GM19452 (cell line): ENCODE measurements at regions not wholly inside any gene's neighbourhood (a gene's known extent, or its start where the extent isn't known, plus 50 kb on each side); places are given as distances from the start of the nearest gene placed in this dataset.

Source experiments
- ATAC-seq: cut with Tn5 transposase; IDR thresholded peaks from one replicate; pipeline ENCODE4 v1.9.1; 2021; ENCODE audit not compliant: unreplicated experiment

DNA sequence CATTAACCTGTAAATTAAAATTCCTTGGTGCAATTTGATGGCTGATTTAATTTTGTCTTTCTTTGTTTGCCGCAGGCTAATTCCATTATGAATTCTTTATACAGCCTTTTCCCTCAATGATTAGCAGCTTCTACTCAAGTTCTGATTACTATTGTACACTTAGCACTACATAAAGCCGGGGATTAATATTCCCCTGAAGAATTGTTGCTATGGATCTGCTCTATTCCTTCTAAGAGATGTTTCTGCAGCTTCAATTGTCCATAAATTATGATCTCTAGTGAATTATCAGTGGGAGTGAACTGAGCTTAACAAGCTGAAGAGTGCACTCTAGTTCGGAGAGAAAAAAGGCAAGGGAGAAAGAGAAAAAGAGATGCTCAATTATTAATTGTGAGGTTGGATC lies 433.7 kb upstream of the SPRED2 start:
- no peak for ATAC-seq

DNA sequence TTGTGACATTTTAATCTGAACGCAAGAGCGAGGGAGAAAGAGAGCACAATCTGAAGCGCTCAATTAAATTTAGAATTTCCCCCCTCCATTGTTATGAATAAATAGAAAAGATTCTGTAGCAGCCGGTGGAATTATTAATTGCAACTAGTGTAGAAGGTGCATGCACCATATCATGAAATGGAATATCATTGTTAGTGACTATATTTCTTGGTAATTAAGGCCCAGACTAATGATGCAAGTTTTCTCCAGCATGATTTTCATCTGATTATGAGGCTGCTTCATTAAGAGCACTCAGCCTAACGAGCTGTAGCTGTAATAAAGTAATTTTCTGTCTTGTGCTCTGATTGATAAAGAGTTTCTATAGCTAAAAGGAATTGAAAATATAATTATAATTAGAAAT lies 432.2 kb upstream of the SPRED2 start:
- no peak for ATAC-seq

DNA sequence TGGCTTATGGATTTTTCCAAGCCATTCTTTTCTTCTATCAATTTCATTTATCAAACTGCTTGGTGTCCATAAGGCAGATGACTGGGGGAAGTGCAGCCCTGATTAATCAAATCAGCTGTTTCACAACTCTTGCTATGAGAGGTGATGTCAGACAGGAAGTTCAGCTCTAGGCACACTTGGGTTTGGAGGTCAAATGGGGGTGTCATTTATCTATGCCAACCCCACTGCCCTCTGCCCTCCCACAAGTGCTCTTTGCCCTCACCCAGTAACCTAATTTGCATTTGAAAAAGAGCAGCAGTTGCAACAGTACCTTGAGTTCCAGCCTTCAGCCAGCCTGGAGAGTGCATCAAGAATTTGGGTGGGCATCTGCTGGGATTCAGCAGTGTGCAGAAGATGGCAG lies 431.3 kb upstream of the SPRED2 start:
- no peak for ATAC-seq

DNA sequence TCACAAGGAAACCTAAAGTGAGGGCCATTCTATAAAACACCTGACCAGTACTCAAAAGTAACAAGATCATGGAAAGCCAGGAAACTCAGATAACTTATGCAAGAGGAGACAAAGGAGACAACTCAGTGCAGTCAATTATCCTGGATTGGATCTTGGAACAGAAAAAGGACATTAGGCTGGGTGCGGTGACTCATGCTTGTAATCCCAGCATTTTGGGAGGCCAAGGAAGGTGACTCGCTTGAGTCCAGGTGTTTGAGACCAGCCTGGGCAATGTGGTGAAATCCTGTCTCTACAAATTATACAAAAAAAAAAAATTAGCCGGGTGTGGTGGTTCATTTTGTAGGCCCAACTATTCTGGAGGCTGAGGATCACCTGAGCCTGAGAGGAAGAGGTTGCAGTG lies 424.5 kb upstream of the SPRED2 start:
- ATAC-seq = no peak

DNA sequence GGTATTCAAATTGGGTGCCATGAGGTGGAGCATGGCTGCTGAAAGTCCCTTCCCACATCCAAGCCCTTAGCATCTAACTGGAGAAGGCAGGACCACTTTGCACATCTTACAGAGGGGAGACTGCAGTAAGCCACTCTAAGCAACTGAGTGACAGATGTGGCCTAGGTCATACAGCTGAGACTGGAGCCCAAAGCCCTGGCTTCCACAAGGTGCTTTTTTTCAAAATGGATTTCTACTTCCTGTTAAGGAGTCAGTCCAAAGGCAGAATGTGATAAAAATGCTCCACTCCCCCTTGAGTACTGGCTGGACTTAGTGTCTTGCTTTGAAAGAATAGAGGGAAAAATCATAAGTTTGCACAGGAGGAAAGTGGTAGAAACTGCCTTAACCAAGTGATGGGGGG lies 424.0 kb upstream of the SPRED2 start:
- ATAC-seq = no peak

DNA sequence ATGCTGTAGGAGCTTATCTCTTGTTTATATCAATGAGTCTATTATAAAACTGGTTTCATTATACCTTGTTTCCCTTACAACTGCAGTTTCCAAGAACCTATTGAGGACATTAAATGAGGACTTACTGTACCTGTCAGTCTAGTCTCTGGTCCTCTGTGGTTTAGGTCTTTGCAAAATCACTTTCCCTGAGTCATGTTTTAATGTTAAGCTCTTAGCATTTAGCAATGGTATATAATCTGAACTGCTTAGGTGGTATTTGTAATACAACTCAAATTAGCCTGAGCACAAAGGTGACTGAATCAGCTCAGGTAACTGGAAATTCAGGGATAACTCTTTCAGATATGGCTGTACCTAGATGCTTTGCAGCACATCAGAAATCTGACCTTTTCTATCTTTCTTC lies 418.3 kb upstream of the SPRED2 start:
- no peak for ATAC-seq

DNA sequence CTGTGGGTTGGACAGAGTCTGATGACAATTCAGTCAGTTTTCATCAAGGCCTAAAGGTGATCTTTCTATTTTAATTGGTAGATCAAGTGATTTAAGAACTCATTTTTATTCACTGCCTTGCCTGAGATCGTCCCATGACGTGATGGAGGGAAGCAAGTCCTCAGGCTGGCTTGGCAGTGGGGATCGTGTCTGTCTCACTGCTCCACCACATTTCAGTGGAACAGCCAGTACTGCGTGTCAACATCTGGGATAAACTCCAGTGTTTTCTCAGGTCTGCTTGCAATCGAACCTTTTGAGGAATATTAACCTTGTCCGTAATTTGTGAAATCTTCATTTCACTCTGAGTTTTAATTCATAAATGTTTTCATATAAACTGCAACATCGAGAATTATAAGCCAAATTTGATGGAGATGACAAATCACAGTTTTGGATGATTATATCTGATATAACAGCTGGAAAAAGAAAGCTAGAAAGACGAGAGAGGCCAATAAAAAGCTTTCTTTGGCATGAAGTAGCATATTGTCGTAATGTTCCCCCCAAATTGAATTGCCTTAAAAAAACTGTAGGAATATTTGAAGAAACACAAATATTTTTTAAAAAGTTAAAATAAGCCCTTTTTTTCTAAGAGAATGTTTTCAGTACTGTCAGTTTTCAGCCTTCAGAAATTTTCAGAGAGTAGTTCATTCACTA lies 414.7 kb upstream of the SPRED2 start:
- no peak for ATAC-seq

DNA sequence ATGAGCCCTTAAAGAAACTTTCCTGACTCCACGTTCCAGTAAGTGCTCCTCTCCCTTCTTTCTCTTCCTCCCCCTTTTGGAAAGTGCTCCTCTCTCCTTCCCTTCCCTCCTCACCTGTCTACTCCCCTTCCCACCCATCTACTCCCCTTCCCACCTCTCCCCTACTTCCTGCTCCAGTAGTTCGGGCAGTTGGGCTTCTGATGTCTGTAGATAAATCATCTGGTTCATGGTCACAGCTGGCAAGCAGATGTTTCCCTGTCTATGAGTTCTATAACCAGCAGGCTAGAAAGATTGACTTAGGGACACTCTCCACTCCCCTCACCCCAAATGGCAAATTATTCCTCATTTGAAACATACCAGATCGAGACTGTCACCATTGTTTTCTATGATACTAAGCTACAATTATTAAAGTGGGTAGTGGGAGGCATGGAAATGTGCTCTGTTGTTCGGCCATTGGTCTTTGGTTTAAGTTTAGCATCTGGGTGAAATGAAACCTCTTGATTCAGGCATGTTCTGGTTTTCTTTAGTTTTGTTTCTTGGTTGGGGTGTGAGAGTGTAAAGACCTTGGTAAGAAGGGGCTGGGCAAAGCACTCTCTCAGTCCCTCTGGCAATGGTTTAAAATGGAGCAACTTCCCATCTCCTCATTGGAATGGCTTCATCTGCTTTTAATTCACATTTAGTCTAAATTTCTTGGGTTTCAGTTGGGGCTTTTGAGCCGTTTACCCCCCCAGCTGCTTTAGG lies 413.2 kb upstream of the SPRED2 start:
- no peak for ATAC-seq

DNA sequence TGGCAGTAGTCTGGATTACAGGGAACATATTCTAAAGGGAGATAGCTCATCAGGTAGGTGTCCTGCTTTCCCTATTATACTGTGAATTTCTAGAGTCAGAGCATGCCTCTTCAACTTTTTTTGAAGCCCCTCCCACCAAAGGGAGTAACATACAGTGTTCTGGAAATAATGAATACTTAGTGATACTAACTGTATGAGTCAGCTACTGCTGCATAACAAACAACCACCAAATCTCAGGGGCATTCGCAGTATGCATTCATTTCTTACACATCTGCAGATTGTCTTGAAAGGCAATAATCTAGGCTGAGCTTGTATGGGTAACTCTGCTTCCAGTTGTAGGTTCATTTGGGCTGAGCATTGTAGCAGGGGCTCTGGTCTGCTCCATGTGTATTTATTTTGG lies 409.7 kb upstream of the SPRED2 start:
- ATAC-seq = no peak

DNA sequence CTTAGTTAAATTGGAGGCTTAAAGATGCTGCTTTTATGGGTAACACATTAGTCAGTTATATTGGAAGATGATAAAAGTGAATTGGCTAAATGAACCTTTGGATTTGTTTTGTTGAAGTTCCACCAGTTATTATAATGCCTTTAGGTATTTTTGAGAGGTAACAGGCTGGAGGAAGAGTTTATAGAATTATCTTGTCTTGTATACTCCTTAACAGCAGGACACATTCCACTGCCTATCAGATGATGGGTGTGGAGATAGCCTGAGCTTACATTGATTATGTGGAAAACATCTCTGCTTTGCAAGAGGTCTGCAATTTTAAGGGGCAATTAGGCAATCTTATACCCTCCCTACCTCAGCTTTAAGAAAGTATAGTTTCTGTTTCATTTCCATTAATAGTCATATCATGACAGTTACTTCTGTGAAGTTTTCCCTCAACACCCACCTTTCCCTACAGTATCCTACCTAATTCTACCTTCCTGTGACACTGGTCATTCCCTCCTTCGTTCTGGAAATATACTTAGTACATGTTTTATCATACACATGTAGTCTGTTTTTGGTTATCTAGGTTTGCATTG lies 403.7 kb upstream of the SPRED2 start:
- no peak for ATAC-seq

DNA sequence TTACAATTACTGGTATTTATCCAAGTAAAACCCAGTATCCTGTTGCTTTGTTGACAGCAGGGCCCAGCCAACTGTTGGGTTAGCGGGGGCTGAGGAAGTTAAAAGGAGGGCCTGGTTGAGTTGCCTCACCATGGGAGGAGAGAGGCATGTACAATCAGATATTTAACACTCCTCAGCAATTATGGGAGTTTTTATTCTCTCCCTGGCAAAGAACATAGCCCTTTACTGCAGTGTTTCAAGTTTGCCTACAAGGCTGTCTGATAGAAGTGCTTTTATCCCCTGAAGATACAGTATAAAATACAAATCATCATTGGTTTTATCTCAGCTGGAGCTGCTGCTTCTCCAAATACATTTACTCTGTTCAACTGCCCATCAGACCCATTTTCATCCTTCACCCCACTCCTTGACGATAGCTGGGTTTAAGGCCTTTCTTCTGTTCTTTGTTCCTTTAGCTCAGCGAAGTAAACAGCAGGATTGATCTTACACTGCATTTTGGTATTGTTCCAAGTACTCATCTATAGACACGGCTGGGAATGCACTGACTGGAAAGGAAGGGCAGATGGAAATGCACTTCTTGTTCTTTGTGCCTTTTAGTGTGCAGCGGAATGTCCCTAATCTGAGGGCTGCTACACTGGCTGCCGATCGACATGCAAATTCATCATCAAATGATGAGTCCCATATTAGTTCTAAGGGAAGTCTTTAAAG lies 402.5 kb upstream of the SPRED2 start:
- no peak for ATAC-seq

DNA sequence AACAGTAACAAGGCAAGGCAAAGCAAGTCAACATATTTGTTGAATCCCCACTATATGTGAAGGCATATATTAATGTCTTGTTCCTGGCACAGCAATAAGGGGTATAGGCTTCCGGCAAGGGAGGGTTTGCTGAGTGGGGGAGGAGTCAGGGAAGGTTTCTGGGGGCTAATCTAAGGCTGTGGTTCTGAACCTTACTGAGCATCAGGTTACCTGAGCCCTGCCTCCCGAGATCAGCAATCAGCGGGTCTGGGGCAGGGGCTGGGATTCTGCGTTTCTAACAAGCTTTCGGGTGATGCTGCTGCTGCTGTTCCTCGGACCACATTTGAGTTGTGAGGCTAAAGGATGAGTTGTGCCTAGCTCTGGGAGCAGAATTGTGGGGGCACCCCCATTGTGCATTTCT lies 401.7 kb upstream of the SPRED2 start:
- no peak for ATAC-seq

DNA sequence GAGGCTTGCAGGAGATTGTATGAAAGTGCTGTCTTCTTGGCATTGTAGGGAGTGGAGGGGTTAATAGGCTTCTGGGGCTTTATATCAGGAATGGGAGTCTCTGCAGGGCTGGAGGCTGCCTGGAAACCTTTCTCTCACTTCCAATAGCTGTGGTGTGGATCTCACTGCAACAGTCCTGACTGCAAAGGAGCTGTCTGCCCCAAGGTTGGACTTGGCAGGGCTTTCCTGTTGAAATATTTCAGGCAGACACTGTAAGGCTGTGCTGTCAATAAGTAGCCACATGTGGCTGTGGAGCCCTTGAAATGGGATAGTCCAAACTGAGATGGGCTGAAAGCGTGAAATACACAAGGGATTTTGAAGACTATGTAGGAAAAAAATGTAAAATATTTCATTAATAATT lies 399.1 kb upstream of the SPRED2 start:
- no peak for ATAC-seq

DNA sequence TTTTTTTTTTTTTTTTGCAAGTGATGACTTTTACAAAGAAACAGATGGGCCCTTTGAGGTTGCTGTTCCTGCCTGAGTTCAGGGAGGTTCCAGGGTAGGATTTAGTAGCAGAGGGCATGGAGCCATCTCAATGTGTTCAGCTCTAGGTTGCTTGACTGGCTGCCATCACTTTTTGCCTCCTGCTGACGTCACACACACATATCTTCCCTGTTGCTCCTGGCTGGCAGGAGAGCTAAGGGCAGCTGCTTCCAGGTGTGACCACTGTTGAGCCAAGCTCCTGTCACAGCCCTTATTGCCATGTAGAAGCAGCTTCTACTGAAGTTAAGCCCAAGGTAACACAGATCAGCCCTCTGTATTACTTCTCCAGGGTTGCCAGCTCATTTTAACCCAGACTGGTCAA lies 394.2 kb upstream of the SPRED2 start:
- ATAC-seq = no peak

DNA sequence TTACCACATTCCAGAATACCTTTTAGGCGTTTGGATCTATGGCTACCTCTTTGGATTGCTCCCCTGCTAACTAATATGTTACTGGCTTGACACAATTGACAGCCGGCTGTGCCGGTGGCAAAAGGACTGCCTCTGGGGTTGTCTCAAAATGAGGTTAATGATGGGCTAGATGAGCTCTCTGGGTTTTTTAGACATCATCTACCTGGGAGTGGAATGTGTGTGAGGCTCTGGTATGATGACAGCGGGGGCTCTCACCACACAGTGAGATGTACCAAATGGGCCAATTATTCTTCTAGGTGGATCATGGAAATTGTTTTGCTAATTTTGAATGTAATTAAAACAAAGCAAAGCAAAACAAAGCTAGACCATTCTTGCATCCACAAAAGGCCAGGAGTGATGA lies 391.1 kb upstream of the SPRED2 start:
- no peak for ATAC-seq

DNA sequence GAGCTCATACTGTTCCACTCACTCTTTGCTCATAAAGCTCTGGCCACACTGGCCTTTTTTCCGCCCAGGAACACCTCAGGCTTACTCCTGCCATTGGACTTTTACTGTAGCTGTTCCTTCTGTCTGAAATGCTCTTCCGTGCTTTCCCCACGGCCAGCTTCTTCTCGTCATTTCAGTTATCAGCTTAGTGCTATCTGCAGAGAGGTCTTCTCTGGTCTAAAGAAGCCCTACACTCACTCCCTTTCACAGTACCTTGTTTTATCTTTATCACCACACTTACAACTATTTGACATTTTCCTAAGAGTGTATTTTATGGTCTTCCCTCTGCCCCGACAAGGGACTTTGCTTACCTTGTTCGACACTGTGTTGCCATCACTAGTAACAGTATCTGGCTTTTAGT lies 388.1 kb upstream of the SPRED2 start:
- ATAC-seq = no peak

DNA sequence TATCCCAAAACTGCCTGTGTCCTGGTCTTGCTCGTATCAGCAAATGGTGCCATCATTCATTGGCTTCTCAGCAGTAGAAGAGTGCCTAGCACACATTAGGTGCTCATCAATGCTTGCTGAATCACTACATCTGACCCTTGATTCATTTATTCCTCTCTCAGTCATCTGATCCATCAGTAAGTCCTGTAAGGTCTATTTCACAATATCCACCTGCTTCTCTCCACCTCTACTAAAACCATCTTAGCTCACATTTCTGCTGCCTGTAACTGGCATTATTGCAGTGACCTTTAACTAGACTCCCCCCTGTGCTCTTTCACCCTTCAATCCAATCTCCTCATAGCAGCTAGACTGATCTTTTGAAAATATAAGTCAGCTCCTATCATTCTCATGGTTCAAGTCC lies 387.6 kb upstream of the SPRED2 start:
- no peak for ATAC-seq

DNA sequence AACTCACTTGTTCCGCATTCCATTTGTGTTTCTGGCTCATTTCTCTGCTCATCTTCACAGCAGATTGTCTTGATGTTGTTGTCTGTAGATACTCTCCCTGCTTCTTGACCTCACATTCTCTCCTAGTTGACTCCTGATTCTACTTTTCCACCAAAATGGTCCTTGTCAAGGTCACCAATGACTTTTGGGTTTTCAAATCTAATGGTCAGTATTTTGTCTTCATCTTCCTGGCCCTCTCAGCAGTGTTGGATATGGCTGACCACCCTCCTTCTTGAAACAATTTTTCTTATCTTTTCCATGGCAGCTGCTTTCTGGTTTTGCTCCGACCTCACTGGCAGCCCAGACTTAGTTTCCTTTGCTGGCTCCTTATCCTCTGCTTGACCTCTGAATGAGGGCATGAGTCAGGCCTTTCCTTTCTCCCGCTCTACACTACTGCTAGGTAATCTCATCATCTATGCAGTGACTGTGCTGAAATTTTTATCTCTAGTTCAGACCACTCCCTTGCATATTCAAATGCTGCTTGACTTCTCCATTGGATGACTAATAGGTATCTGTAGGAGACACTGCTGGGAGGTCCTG lies 386.6 kb upstream of the SPRED2 start:
- ATAC-seq = no peak

DNA sequence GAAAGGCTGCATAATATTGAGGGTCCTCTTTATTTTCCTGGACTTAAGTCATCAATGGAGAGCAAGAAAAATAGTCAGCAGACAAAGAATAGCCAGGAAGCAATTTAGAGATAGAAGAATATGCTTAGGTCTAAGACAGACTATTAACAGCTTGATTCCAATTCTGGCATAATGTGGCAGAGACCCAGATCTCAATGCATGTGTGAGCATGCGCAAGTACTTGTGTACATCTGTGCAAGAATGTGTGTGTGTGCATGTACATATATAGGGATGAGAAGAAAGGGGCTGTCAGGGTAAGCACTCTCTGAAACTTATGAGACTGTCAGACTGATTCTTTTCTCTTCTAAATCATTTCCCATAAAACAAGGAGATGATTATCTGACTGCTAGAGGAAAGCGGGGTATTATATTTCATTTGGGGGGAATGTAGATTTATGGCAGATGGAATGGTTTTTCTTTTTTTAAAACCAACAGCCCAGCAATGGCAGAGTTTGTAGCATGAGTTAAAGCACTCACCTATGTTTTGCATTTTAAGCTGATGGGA lies 381.3 kb upstream of the SPRED2 start:
- no peak for ATAC-seq

DNA sequence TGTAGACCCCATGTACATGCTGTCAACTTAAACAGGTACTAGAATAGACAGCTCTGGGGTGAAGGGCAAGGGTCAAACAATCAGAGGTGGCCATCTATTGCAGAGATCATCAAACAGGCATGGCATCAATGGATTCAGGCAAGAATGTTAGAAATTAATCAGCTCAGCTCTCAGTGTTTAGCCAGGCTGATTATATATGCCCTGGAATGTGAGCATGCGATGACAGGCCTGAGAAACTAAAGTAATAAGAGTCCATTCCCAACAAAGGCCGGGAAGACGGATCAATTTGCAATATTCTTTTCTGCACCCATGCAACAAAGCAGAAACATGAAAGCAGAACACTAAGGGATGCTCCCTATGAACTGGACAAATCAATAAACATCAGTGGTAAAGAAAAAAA lies 380.5 kb upstream of the SPRED2 start:
- no peak for ATAC-seq

DNA sequence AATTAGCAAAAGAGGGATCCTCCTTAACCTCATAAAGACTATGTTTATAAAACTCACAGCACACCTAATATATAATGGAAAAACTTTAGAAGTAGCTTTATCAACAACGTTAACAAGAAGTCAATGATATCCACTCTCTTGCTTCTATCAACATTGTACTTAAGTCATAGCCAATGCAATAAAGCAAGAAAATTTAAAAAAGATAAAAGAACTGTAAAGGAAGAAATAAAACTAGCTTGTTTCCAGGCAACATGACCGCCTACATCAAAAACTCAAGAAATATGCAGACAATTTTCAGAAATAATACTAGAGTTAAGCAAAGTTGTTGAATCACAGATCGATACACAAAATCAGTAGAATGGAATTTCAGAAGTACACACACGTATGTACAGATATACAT lies 375.5 kb upstream of the SPRED2 start:
- no peak for ATAC-seq
